Neural progenitor cell (in vitro differentiated cells): ENCODE measurements at regions not wholly inside any gene's neighbourhood (a gene's known extent, or its start where the extent isn't known, plus 50 kb on each side); places are given as distances from the start of the nearest gene placed in this dataset.

Source experiments
- DNase-seq: peaks from one replicate; pipeline ENCODE4 v3.0.0-alpha.2; 2016; ENCODE audit warnings: low spot score
- H2AFZ ChIP-seq: fragments of 200-600 bp; sonication (generic); replicated peaks from 2 replicates; pipeline ENCODE4 v1.6.1; 2016; ENCODE audit warnings: antibody characterized with exemption
- H3F3A ChIP-seq: fragments of 200-600 bp; sonication (generic); 2 replicates; pipeline ENCODE4 v1.6.1; 2016; ENCODE audit warnings: antibody characterized with exemption, low read depth
- H3K27ac ChIP-seq: fragments of 200-600 bp; sonication (generic); 2 replicates; pipeline ENCODE4 v1.5.1; 2016; ENCODE audit warnings: mild to moderate bottlenecking
- H3K27me3 ChIP-seq: fragments of 200-600 bp; sonication (generic); 2 replicates; pipeline ENCODE4 v1.6.1; 2016; ENCODE audit warnings: mild to moderate bottlenecking, moderate library complexity
- H3K36me3 ChIP-seq: fragments of 200-600 bp; sonication (generic); 2 replicates; pipeline ENCODE4 v1.5.1; 2016
- H3K4me1 ChIP-seq: fragments of 200-600 bp; sonication (generic); 2 replicates; pipeline ENCODE4 v1.6.1; 2016; ENCODE audit warnings: mixed run types
- H3K4me2 ChIP-seq: fragments of 200-600 bp; sonication (generic); 2 replicates; pipeline ENCODE4 v1.6.1; 2016
- H3K4me3 ChIP-seq: fragments of 200-600 bp; sonication (generic); 2 replicates; pipeline ENCODE4 v1.5.1; 2016
- H3K79me2 ChIP-seq: fragments of 200-600 bp; sonication (generic); 2 replicates; pipeline ENCODE4 v1.6.1; 2016; ENCODE audit warnings: low read depth
- H3K9ac ChIP-seq: fragments of 200-600 bp; sonication (generic); 2 replicates; pipeline ENCODE4 v1.6.1; 2016
- H3K9me3 ChIP-seq: fragments of 200-600 bp; sonication (generic); 2 replicates; pipeline ENCODE4 v1.5.1; 2016; ENCODE audit warnings: low read depth
- H4K20me1 ChIP-seq: fragments of 200-600 bp; sonication (generic); 2 replicates; pipeline ENCODE4 v1.6.1; 2016; ENCODE audit warnings: low read depth
- H3K27ac Mint-ChIP-seq: 3 replicates; pipeline ENCODE4 v1.8.0; 2021; ENCODE audit warnings: mixed read lengths
- H3K27me3 Mint-ChIP-seq: 2 replicates; pipeline ENCODE4 v1.8.0; 2022; ENCODE audit warnings: low read depth, mild to moderate bottlenecking, inconsistent platforms, moderate library complexity, mixed read lengths; ENCODE audit not compliant: insufficient read depth
- H3K36me3 Mint-ChIP-seq: 3 replicates; pipeline ENCODE4 v1.8.0; 2021; ENCODE audit warnings: mixed read lengths
- H3K4me1 Mint-ChIP-seq: 3 replicates; pipeline ENCODE4 v1.8.0; 2021; ENCODE audit warnings: mixed read lengths
- H3K4me3 Mint-ChIP-seq: 3 replicates; pipeline ENCODE4 v1.8.0; 2021; ENCODE audit warnings: mild to moderate bottlenecking, moderate library complexity, mixed read lengths
- H3K9me3 Mint-ChIP-seq: 3 replicates; pipeline ENCODE4 v1.8.0; 2020; ENCODE audit warnings: mixed read lengths
- CTCF ChIP-seq: fragments of 200-600 bp; sonication (generic); IDR thresholded peaks from 2 replicates; pipeline ENCODE4 v1.5.1; 2017; ENCODE audit warnings: antibody characterized with exemption, mild to moderate bottlenecking
- EZH2 ChIP-seq: fragments of 200-600 bp; sonication (generic); IDR thresholded peaks from 2 replicates; pipeline ENCODE4 v1.6.1; 2017; ENCODE audit warnings: antibody characterized with exemption, mild to moderate bottlenecking, moderate library complexity
- EZH2phosphoT487 ChIP-seq: fragments of 200-600 bp; sonication (generic); IDR thresholded peaks from 2 replicates; pipeline ENCODE4 v1.6.1; 2017; ENCODE audit warnings: antibody characterized with exemption

- no peaks in the 10 kb centered on the region for H3K4me1 ChIP-seq
- no peaks in the 10 kb centered on the region for H3K36me3 ChIP-seq
- H3K4me3 Mint-ChIP-seq = no peak overlapping the region
- no peak overlapping the region for H3K27ac ChIP-seq
- TF ChIP-seq EZH2 (no peak), CTCF (no peak), EZH2phosphoT487 (no peak)
- H2AFZ ChIP-seq = no peak overlapping the region
- no peak overlapping the region for H3K9ac ChIP-seq
- no peak overlapping the region for H3K4me2 ChIP-seq
- no peaks in the 10 kb centered on the region for H3K9me3 ChIP-seq
- H3K4me3 ChIP-seq = no peak overlapping the region
- DNase-seq = no peak
- no peaks in the 10 kb centered on the region for H3K27me3 Mint-ChIP-seq
- no peaks in the 10 kb centered on the region for H3F3A ChIP-seq
- no peaks in the 10 kb centered on the region for H3K4me1 Mint-ChIP-seq
- H3K9me3 Mint-ChIP-seq = no peaks in the 10 kb centered on the region
- H4K20me1 ChIP-seq = no peaks in the 10 kb centered on the region
- no peaks in the 10 kb centered on the region for H3K79me2 ChIP-seq
- no peaks in the 10 kb centered on the region for H3K27me3 ChIP-seq
- no peaks in the 10 kb centered on the region for H3K36me3 Mint-ChIP-seq
- no peak overlapping the region for H3K27ac Mint-ChIP-seq
These were observed 1521.4 kb downstream of the PLA2G4A start for GRCh38 chr1:188350104-188350503.

- Histone ChIP-seq H3K4me1 (no peaks in the 10 kb centered on the region), H3K36me3 (no peaks in the 10 kb centered on the region), H3K4me2 (no peak overlapping the region), H3K4me3 (no peak overlapping the region), H2AFZ (no peak overlapping the region), H3K9ac (no peak overlapping the region), H3K27ac (no peak overlapping the region), H3K27me3 (no peaks in the 10 kb centered on the region), H3K79me2 (no peaks in the 10 kb centered on the region), H4K20me1 (no peaks in the 10 kb centered on the region), H3K9me3 (no peaks in the 10 kb centered on the region), H3F3A (no peaks in the 10 kb centered on the region)
- Mint-ChIP-seq H3K36me3 (no peaks in the 10 kb centered on the region), H3K9me3 (peaks cover 5% of the 10 kb centered on the region), H3K4me3 (no peak overlapping the region), H3K4me1 (no peaks in the 10 kb centered on the region), H3K27me3 (no peaks in the 10 kb centered on the region), H3K27ac (peak overlapping the region; percentile 46)
- TF ChIP-seq EZH2 (no peak), EZH2phosphoT487 (no peak), CTCF (no peak)
- no peak for DNase-seq
These were observed 1526.3 kb downstream of the PLA2G4A start for GRCh38 chr1:188355082-188355481.

GRCh38 chr1:188355847-188356246, 1527.1 kb downstream of the PLA2G4A start:
- no peak overlapping the region for H3K4me3 Mint-ChIP-seq
- no peaks in the 10 kb centered on the region for H3K27me3 Mint-ChIP-seq
- Histone ChIP-seq H2AFZ (no peak overlapping the region), H3F3A (no peaks in the 10 kb centered on the region), H3K4me2 (no peak overlapping the region), H3K27me3 (no peaks in the 10 kb centered on the region), H3K4me1 (no peaks in the 10 kb centered on the region), H3K9me3 (no peaks in the 10 kb centered on the region), H4K20me1 (no peaks in the 10 kb centered on the region), H3K4me3 (no peak overlapping the region), H3K36me3 (no peaks in the 10 kb centered on the region), H3K27ac (no peak overlapping the region), H3K9ac (no peak overlapping the region), H3K79me2 (no peaks in the 10 kb centered on the region)
- no peaks in the 10 kb centered on the region for H3K36me3 Mint-ChIP-seq
- peaks cover 5% of the 10 kb centered on the region for H3K9me3 Mint-ChIP-seq
- no peak for TF ChIP-seq CTCF
- TF ChIP-seq EZH2 = no peak
- no peak for TF ChIP-seq EZH2phosphoT487
- DNase-seq = no peak
- no peak overlapping the region for H3K27ac Mint-ChIP-seq
- no peaks in the 10 kb centered on the region for H3K4me1 Mint-ChIP-seq

- Mint-ChIP-seq H3K4me1 (no peaks in the 10 kb centered on the region), H3K9me3 (peaks cover 5% of the 10 kb centered on the region), H3K27ac (no peak overlapping the region), H3K27me3 (no peaks in the 10 kb centered on the region), H3K36me3 (no peaks in the 10 kb centered on the region), H3K4me3 (no peak overlapping the region)
- Histone ChIP-seq H3K9ac (no peak overlapping the region), H3K27ac (no peak overlapping the region), H2AFZ (no peak overlapping the region), H3K79me2 (no peaks in the 10 kb centered on the region), H4K20me1 (no peaks in the 10 kb centered on the region), H3K9me3 (no peaks in the 10 kb centered on the region), H3K36me3 (no peaks in the 10 kb centered on the region), H3K4me1 (no peaks in the 10 kb centered on the region), H3K4me2 (no peak overlapping the region), H3K27me3 (no peaks in the 10 kb centered on the region), H3K4me3 (no peak overlapping the region), H3F3A (no peaks in the 10 kb centered on the region)
- no peak for TF ChIP-seq EZH2phosphoT487
- no peak for TF ChIP-seq EZH2
- TF ChIP-seq CTCF = no peak
- no peak for DNase-seq
These were observed 1530.6 kb downstream of the PLA2G4A start for GRCh38 chr1:188359315-188359714.
